ENCODE measurements at regions not wholly inside any gene's neighbourhood (a gene's known extent, or its start where the extent isn't known, plus 50 kb on each side); places are given as distances from the start of the nearest gene placed in this dataset.
A peak's percentile ranks its signal among the peaks of the same experiment; 100 is the strongest.

GRCh38 chr1:84077476-84078107, 66.5 kb upstream of the PRKACB start:
- TF ChIP-seq, protein P1, sequence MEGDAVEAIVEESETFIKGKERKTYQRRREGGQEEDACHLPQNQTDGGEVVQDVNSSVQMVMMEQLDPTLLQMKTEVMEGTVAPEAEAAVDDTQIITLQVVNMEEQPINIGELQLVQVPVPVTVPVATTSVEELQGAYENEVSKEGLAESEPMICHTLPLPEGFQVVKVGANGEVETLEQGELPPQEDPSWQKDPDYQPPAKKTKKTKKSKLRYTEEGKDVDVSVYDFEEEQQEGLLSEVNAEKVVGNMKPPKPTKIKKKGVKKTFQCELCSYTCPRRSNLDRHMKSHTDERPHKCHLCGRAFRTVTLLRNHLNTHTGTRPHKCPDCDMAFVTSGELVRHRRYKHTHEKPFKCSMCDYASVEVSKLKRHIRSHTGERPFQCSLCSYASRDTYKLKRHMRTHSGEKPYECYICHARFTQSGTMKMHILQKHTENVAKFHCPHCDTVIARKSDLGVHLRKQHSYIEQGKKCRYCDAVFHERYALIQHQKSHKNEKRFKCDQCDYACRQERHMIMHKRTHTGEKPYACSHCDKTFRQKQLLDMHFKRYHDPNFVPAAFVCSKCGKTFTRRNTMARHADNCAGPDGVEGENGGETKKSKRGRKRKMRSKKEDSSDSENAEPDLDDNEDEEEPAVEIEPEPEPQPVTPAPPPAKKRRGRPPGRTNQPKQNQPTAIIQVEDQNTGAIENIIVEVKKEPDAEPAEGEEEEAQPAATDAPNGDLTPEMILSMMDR (IDR thresholded peaks at IDR 0.05 in 8 of 11, conservative IDR thresholded peaks at IDR 0.05 in 3 of 11) = peak in 3 of 11 experiments; percentile 7 to 18 (median 9)
- peak; percentile 57 to 80 (median 77) for TF ChIP-seq POLR2AphosphoS5 (IDR thresholded peaks at IDR 0.05)
- TF ChIP-seq POLR2A (IDR thresholded peaks at IDR 0.05) = no peak
- peaks cover 0 to 9% (median 0%) of the 10 kb centered on the region in 7 donors for H3K27me3 ChIP-seq (replicated peaks in 1 of 7)
- H3K4me1 ChIP-seq = peaks cover 0 to 32% (median 22%) of the 10 kb centered on the region in 6 donors
- DNase-seq = peak; percentile 93
- intact Hi-C loops (cut with DNase I; ENCODE audit: low total_unique reads) = no loop called here
- H3K4me3 ChIP-seq = peak overlapping the region; percentile 75 to 92 (median 83)
- H3K36me3 ChIP-seq = no peaks in the 10 kb centered on the region
- H3K9me3 ChIP-seq = no peaks in the 10 kb centered on the region
- 0 to 1% (median 0%) methylated on average over 37 to 71 of the region's 71 CpGs for WGBS, 5 donors
- peak overlapping the region; percentile 77 to 91 (median 90) for H3K27ac ChIP-seq

- no peak for DNase-seq
- Histone ChIP-seq H3K27me3 (replicated peaks in 1 of 7) (peaks cover 0 to 8% (median 0%) of the 10 kb centered on the region in 7 donors), H3K27ac (no peak overlapping the region), H3K9me3 (peaks cover 0 to 19% (median 12%) of the 10 kb centered on the region in 8 donors), H3K36me3 (no peaks in the 10 kb centered on the region), H3K4me1 (peaks cover 0 to 14% (median 7%) of the 10 kb centered on the region in 6 donors), H3K4me3 (no peak overlapping the region)
- 84 to 93% (median 91%) methylated on average over 3 of the region's 3 CpGs for WGBS, 5 donors
- TF ChIP-seq POLR2AphosphoS5 (IDR thresholded peaks at IDR 0.05) = no peak
- TF ChIP-seq POLR2A (IDR thresholded peaks at IDR 0.05) = no peak
- TF ChIP-seq, protein P1 (IDR thresholded peaks at IDR 0.05 in 8 of 11, conservative IDR thresholded peaks at IDR 0.05 in 3 of 11) = no peak
- intact Hi-C loops (cut with DNase I; ENCODE audit: low total_unique reads) = no loop called here
Observed at GRCh38 chr1:84073266-84073665, 70.8 kb upstream of the PRKACB start.

- Histone ChIP-seq H3K4me1 (no peaks in the 10 kb centered on the region), H3K27ac (no peak overlapping the region), H3K9me3 (peaks cover 0 to 22% (median 14%) of the 10 kb centered on the region in 8 donors), H3K36me3 (no peaks in the 10 kb centered on the region), H3K4me3 (no peak overlapping the region), H3K27me3 (replicated peaks in 1 of 7) (peaks cover 0 to 8% (median 0%) of the 10 kb centered on the region in 7 donors)
- no peak for TF ChIP-seq POLR2AphosphoS5 (IDR thresholded peaks at IDR 0.05)
- TF ChIP-seq POLR2A (IDR thresholded peaks at IDR 0.05) = no peak
- TF ChIP-seq, protein P1 (IDR thresholded peaks at IDR 0.05 in 8 of 11, conservative IDR thresholded peaks at IDR 0.05 in 3 of 11) = no peak
- 90 to 98% (median 95%) methylated on average over 2 of the region's 2 CpGs for WGBS, 5 donors
- DNase-seq = no peak
- intact Hi-C loops (cut with DNase I; ENCODE audit: low total_unique reads) = no loop called here
Observed at GRCh38 chr1:84069236-84069845, 70.4 kb upstream of the TTLL7 start.

GRCh38 chr1:84062496-84062895, 63.6 kb upstream of the TTLL7 start:
- H3K27ac ChIP-seq = no peak overlapping the region
- H3K27me3 ChIP-seq (replicated peaks in 1 of 7) = peaks cover 0 to 4% (median 0%) of the 10 kb centered on the region in 7 donors
- no peak overlapping the region for H3K4me3 ChIP-seq
- H3K9me3 ChIP-seq = no peaks in the 10 kb centered on the region
- TF ChIP-seq, protein P1 (IDR thresholded peaks at IDR 0.05 in 8 of 11, conservative IDR thresholded peaks at IDR 0.05 in 3 of 11) = no peak
- TF ChIP-seq POLR2AphosphoS5 (IDR thresholded peaks at IDR 0.05) = no peak
- no peak for TF ChIP-seq POLR2A (IDR thresholded peaks at IDR 0.05)
- DNase-seq = no peak
- 84 to 95% (median 94%) methylated on average over 1 of the region's 1 CpG for WGBS, 5 donors
- no peaks in the 10 kb centered on the region for H3K36me3 ChIP-seq
- H3K4me1 ChIP-seq = no peaks in the 10 kb centered on the region
- intact Hi-C loops (cut with DNase I; ENCODE audit: low total_unique reads) = no loop called here

All from spleen (tissue), 11 donors.